CD14-positive monocyte (primary cell): ENCODE measurements at regions not wholly inside any gene's neighbourhood (a gene's known extent, or its start where the extent isn't known, plus 50 kb on each side); places are given as distances from the start of the nearest gene placed in this dataset.

Experiments used
- DNase-seq, 3 donors: peaks; one replicate each; pipeline ENCODE4 v3.0.0-alpha.2; 2011 to 2022
- H2AFZ ChIP-seq: 2 replicates; pipeline ENCODE4 v1.6.0; 2012; ENCODE audit warnings: mild to moderate bottlenecking, low read depth, low read length, inconsistent platforms; ENCODE audit not compliant: insufficient read depth, poor library complexity, severe bottlenecking
- H3K27ac ChIP-seq, 2 donors: 1 replicate in 1 of 2; 2 replicates in 1 of 2; pipeline ENCODE4 v1.5.1; 2012 to 2013; ENCODE audit warnings: low read length in 2 of 2, control low read depth in 1 of 2, inconsistent platforms in 1 of 2, low read depth in 1 of 2, mild to moderate bottlenecking in 1 of 2
- H3K27me3 ChIP-seq, 2 donors: one replicate each; pipeline versions ENCODE4 v1.6.0 to v1.6.1; 2011 to 2013; ENCODE audit warnings: low read length in 2 of 2; ENCODE audit not compliant: control insufficient read depth in 2 of 2, insufficient read depth in 2 of 2
- H3K36me3 ChIP-seq, 2 donors: replicated peaks in 1 of 2; 1 replicate in 1 of 2; 2 replicates in 1 of 2; pipeline versions ENCODE4 v1.5.1 to v1.6.1; 2012 to 2013; ENCODE audit warnings: low read length in 2 of 2, control low read depth in 1 of 2, inconsistent platforms in 1 of 2, mild to moderate bottlenecking in 1 of 2; ENCODE audit not compliant: insufficient read depth in 2 of 2, control insufficient read depth in 1 of 2
- H3K4me1 ChIP-seq, 2 donors: 1 replicate in 1 of 2; 2 replicates in 1 of 2; pipeline versions ENCODE4 v1.5.1 to v1.6.1; 2012 to 2013; ENCODE audit warnings: low read length in 2 of 2, control low read depth in 1 of 2, inconsistent platforms in 1 of 2, mild to moderate bottlenecking in 1 of 2, moderate library complexity in 1 of 2; ENCODE audit not compliant: insufficient read depth in 2 of 2, control insufficient read depth in 1 of 2
- H3K4me2 ChIP-seq: replicated peaks from 2 replicates; pipeline ENCODE3; 2012; ENCODE audit warnings: low read length, moderate library complexity, mild to moderate bottlenecking; ENCODE audit not compliant: poor library complexity, severe bottlenecking; ENCODE audit errors: extremely low read depth
- H3K4me3 ChIP-seq, 3 experiments: fragments of 200-600 bp in 1 of 3; sonication (generic) in 1 of 3; replicated peaks in 1 of 3; 1 replicate in 2 of 3; 2 replicates in 1 of 3; pipeline ENCODE4 v1.5.1; 2011 to 2013; ENCODE audit warnings: low read length in 3 of 3, mild to moderate bottlenecking in 3 of 3, control low read depth in 2 of 3, low read depth in 2 of 3, inconsistent platforms in 1 of 3, moderate library complexity in 1 of 3
- H3K79me2 ChIP-seq: 2 replicates; pipeline ENCODE4 v1.6.0; 2012; ENCODE audit warnings: mild to moderate bottlenecking, control low read depth, inconsistent platforms, low read length, moderate library complexity; ENCODE audit not compliant: insufficient read depth
- H3K9ac ChIP-seq: 2 replicates; pipeline ENCODE4 v1.6.0; 2017; ENCODE audit warnings: low read length, mild to moderate bottlenecking; ENCODE audit not compliant: insufficient read depth, poor library complexity, severe bottlenecking
- H3K9me3 ChIP-seq, 2 donors: replicated peaks in 1 of 2; 1 replicate in 1 of 2; 2 replicates in 1 of 2; pipeline versions ENCODE4 v1.5.1 to v1.6.1; 2012 to 2013; ENCODE audit warnings: low read length in 2 of 2, control low read depth in 1 of 2; ENCODE audit not compliant: control insufficient read depth in 1 of 2, insufficient read depth in 1 of 2
- H4K20me1 ChIP-seq: 2 replicates; pipeline ENCODE4 v1.6.0; 2012; ENCODE audit warnings: mild to moderate bottlenecking, low read length, control low read depth, moderate library complexity; ENCODE audit not compliant: insufficient read depth
- H3K27ac Mint-ChIP-seq, 7 donors: one replicate each; pipeline ENCODE4 v1.8.0; 2020; ENCODE audit warnings: mild to moderate bottlenecking in 7 of 7, mixed read lengths in 7 of 7, moderate library complexity in 6 of 7, inconsistent platforms in 2 of 7
- H3K27me3 Mint-ChIP-seq, 3 donors: one replicate each; pipeline ENCODE4 v1.8.0; 2021 to 2022; ENCODE audit warnings: low read depth in 3 of 3, mild to moderate bottlenecking in 3 of 3, mixed read lengths in 3 of 3, moderate library complexity in 3 of 3, inconsistent platforms in 1 of 3
- H3K36me3 Mint-ChIP-seq, 2 donors: one replicate each; pipeline ENCODE4 v1.8.0; 2020; ENCODE audit warnings: mixed read lengths in 2 of 2, inconsistent platforms in 1 of 2, mild to moderate bottlenecking in 1 of 2
- H3K4me1 Mint-ChIP-seq: one replicate; pipeline ENCODE4 v1.8.0; 2020; ENCODE audit warnings: mild to moderate bottlenecking, mixed read lengths
- H3K4me3 Mint-ChIP-seq, 2 donors: one replicate each; pipeline ENCODE4 v1.8.0; 2020; ENCODE audit warnings: mild to moderate bottlenecking in 2 of 2, mixed read lengths in 2 of 2, moderate library complexity in 1 of 2
- H3K9me3 Mint-ChIP-seq, 7 donors: one replicate each; pipeline ENCODE4 v1.8.0; 2020 to 2022; ENCODE audit warnings: mixed read lengths in 7 of 7, mild to moderate bottlenecking in 6 of 7, moderate library complexity in 6 of 7, inconsistent platforms in 2 of 7
- intact Hi-C, 2 donors: fragments of 100-400 bp; cut with micrococcal nuclease; formaldehyde crosslinking; loops; one replicate each; pipeline versions ENCODE4 v1.15.0 to v1.15.1; 2023
- TF ChIP-seq, protein P1 (sequence below): fragments of 200-600 bp; IDR thresholded peaks from one replicate; pipeline ENCODE4 v1.8.0; 2022; ENCODE audit warnings: antibody characterized with exemption, mild to moderate bottlenecking

DNA sequence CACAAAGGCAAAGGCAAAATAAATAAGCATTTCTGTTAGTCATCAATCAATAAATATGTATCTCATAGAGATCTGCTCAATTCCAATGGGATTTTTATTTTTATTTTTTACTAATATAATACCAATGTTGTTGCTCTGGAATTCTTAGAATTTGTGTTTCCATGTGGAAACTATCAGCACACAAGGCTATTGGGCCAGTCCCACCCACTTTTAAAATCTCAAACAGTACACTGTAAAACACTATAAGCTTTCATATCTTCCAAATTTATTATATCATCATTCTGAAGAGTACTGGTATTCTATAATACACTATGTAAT lies 563.8 kb upstream of the MARCKS start:
- H3K36me3 ChIP-seq: no peaks in the 10 kb centered on the region
- H3K4me1 ChIP-seq: no peaks in the 10 kb centered on the region
- no peak for DNase-seq
- no peak overlapping the region for H3K9ac ChIP-seq
- no peak overlapping the region for H3K27ac ChIP-seq
- Mint-ChIP-seq H3K9me3 (peaks cover 0 to 3% (median 0%) of the 10 kb centered on the region in 7 donors), H3K36me3 (no peaks in the 10 kb centered on the region), H3K4me3 (no peak overlapping the region), H3K27ac (no peak overlapping the region), H3K4me1 (no peaks in the 10 kb centered on the region), H3K27me3 (peaks cover 0 to 2% (median 0%) of the 10 kb centered on the region in 3 donors)
- H2AFZ ChIP-seq: no peak overlapping the region
- no peak overlapping the region for H3K4me2 ChIP-seq
- intact Hi-C loops: no loop called here
- TF ChIP-seq, protein P1, sequence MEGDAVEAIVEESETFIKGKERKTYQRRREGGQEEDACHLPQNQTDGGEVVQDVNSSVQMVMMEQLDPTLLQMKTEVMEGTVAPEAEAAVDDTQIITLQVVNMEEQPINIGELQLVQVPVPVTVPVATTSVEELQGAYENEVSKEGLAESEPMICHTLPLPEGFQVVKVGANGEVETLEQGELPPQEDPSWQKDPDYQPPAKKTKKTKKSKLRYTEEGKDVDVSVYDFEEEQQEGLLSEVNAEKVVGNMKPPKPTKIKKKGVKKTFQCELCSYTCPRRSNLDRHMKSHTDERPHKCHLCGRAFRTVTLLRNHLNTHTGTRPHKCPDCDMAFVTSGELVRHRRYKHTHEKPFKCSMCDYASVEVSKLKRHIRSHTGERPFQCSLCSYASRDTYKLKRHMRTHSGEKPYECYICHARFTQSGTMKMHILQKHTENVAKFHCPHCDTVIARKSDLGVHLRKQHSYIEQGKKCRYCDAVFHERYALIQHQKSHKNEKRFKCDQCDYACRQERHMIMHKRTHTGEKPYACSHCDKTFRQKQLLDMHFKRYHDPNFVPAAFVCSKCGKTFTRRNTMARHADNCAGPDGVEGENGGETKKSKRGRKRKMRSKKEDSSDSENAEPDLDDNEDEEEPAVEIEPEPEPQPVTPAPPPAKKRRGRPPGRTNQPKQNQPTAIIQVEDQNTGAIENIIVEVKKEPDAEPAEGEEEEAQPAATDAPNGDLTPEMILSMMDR: no peak
- no peaks in the 10 kb centered on the region for H4K20me1 ChIP-seq
- no peaks in the 10 kb centered on the region for H3K9me3 ChIP-seq
- H3K27me3 ChIP-seq: no peaks in the 10 kb centered on the region
- H3K4me3 ChIP-seq: no peak overlapping the region
- no peaks in the 10 kb centered on the region for H3K79me2 ChIP-seq

DNA sequence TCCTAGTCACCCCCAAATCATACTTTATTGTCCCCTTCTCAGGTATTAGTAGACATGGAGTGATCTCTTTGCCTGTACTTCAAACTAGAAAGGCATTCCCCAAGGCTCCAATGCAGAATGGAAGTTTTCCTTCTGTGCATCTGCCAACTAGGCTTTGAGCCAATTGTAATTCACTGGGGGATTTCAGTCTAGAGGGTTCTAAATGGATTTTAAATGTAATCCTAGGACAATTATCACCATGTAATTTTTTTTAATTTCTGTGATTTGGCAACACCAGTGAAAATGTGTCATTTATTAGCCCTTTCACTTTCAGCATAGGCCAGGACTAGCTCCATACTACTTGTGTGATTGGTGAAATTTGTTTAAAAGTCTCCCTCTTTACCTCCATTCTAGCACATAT lies 557.6 kb upstream of the MARCKS start:
- Mint-ChIP-seq H3K36me3 (no peaks in the 10 kb centered on the region), H3K4me3 (no peak overlapping the region), H3K27ac (no peak overlapping the region), H3K9me3 (no peaks in the 10 kb centered on the region), H3K4me1 (no peaks in the 10 kb centered on the region), H3K27me3 (peaks cover 0 to 1% (median 0%) of the 10 kb centered on the region in 3 donors)
- no peaks in the 10 kb centered on the region for H4K20me1 ChIP-seq
- no peak overlapping the region for H3K4me2 ChIP-seq
- H3K9ac ChIP-seq: no peak overlapping the region
- no peak overlapping the region for H3K4me3 ChIP-seq
- no peak overlapping the region for H3K27ac ChIP-seq
- no peaks in the 10 kb centered on the region for H3K79me2 ChIP-seq
- DNase-seq: no peak
- H3K27me3 ChIP-seq: no peaks in the 10 kb centered on the region
- intact Hi-C loops: no loop called here
- H3K36me3 ChIP-seq: no peaks in the 10 kb centered on the region
- no peak overlapping the region for H2AFZ ChIP-seq
- H3K9me3 ChIP-seq: no peaks in the 10 kb centered on the region
- TF ChIP-seq, protein P1: no peak
- H3K4me1 ChIP-seq: no peaks in the 10 kb centered on the region
